ENCODE measurements at regions not wholly inside any gene's neighbourhood (a gene's known extent, or its start where the extent isn't known, plus 50 kb on each side); places are given as distances from the start of the nearest gene placed in this dataset.
A peak's percentile ranks its signal among the peaks of the same experiment; 100 is the strongest.

GRCh38 chr9:18075253-18075952, 398.6 kb upstream of the ADAMTSL1 start:
- Histone ChIP-seq H3K4me3 (peak overlapping the region in 1 of 4 donors; percentile 27), H3K4me1 (peaks cover 0 to 92% (median 73%) of the 10 kb centered on the region in 4 donors), H3K9me3 (no peaks in the 10 kb centered on the region), H3K27ac (replicated peaks in 1 of 4) (peak overlapping the region; percentile 61 to 67 (median 62)), H3K36me3 (no peaks in the 10 kb centered on the region), H3K27me3 (no peaks in the 10 kb centered on the region)
- 45% methylated on average over 3 of the region's 3 CpGs for WGBS
- no peak for DNase-seq (ENCODE audit: extremely low spot score)
- TF ChIP-seq EP300 (IDR thresholded peaks at IDR 0.05) (no peak), CTCF (IDR thresholded peaks at IDR 0.05) (no peak), POLR2A (IDR thresholded peaks at IDR 0.05; ENCODE audit: low read depth) (no peak), POLR2AphosphoS5 (IDR thresholded peaks at IDR 0.05) (no peak)
- intact Hi-C loops (cut with DNase I) = loop anchor here (10.0 kb wide), 1 partner anchor 99 kb away; no protein-coding TSS in a partner anchor

- Histone ChIP-seq H3K27me3 (no peaks in the 10 kb centered on the region), H3K27ac (replicated peaks in 1 of 4) (peak overlapping the region in 2 of 4 donors; percentile 2 to 15), H3K36me3 (no peaks in the 10 kb centered on the region), H3K9me3 (no peaks in the 10 kb centered on the region), H3K4me3 (no peak overlapping the region), H3K4me1 (peaks cover 0 to 78% (median 51%) of the 10 kb centered on the region in 4 donors)
- intact Hi-C loops (cut with DNase I) = loop anchor here (10.0 kb wide), 1 partner anchor 97 kb away; no protein-coding TSS in a partner anchor
- WGBS = 86% methylated on average over 8 of the region's 8 CpGs
- TF ChIP-seq POLR2AphosphoS5 (IDR thresholded peaks at IDR 0.05) = no peak
- no peak for TF ChIP-seq CTCF (IDR thresholded peaks at IDR 0.05)
- no peak for TF ChIP-seq EP300 (IDR thresholded peaks at IDR 0.05)
- TF ChIP-seq POLR2A (IDR thresholded peaks at IDR 0.05; ENCODE audit: low read depth) = no peak
- no peak for DNase-seq (ENCODE audit: extremely low spot score)
Observed at GRCh38 chr9:18077941-18078678, 395.8 kb upstream of the ADAMTSL1 start.

- Histone ChIP-seq H3K27me3 (no peaks in the 10 kb centered on the region), H3K4me1 (peaks cover 0 to 16% (median 9%) of the 10 kb centered on the region in 4 donors), H3K27ac (replicated peaks in 1 of 4) (no peak overlapping the region), H3K36me3 (no peaks in the 10 kb centered on the region), H3K4me3 (no peak overlapping the region), H3K9me3 (no peaks in the 10 kb centered on the region)
- TF ChIP-seq EP300 (IDR thresholded peaks at IDR 0.05) (no peak), POLR2A (IDR thresholded peaks at IDR 0.05; ENCODE audit: low read depth) (no peak), POLR2AphosphoS5 (IDR thresholded peaks at IDR 0.05) (no peak), CTCF (IDR thresholded peaks at IDR 0.05) (no peak)
- intact Hi-C loops (cut with DNase I) = no loop called here
- DNase-seq (ENCODE audit: extremely low spot score) = no peak
- 90% methylated on average over 4 of the region's 4 CpGs for WGBS
Observed at GRCh38 chr9:18092138-18092537, 381.8 kb upstream of the ADAMTSL1 start.

- intact Hi-C loops (cut with DNase I) = no loop called here
- WGBS = 73% methylated on average over 4 of the region's 4 CpGs
- Histone ChIP-seq H3K9me3 (no peaks in the 10 kb centered on the region), H3K36me3 (no peaks in the 10 kb centered on the region), H3K4me3 (no peak overlapping the region), H3K27me3 (no peaks in the 10 kb centered on the region), H3K4me1 (peaks cover 0 to 34% (median 23%) of the 10 kb centered on the region in 4 donors), H3K27ac (replicated peaks in 1 of 4) (no peak overlapping the region)
- no peak for TF ChIP-seq POLR2AphosphoS5 (IDR thresholded peaks at IDR 0.05)
- no peak for TF ChIP-seq EP300 (IDR thresholded peaks at IDR 0.05)
- no peak for TF ChIP-seq CTCF (IDR thresholded peaks at IDR 0.05)
- no peak for TF ChIP-seq POLR2A (IDR thresholded peaks at IDR 0.05; ENCODE audit: low read depth)
- DNase-seq (ENCODE audit: extremely low spot score) = no peak
Observed at GRCh38 chr9:18106006-18106560, 367.9 kb upstream of the ADAMTSL1 start.
